BLaER1 treated with 17β-estradiol and CSF1 and Interleukin-3, amounts not matched to agents 10 nM and 100 nM (cell line): ENCODE measurements at regions not wholly inside any gene's neighbourhood (a gene's known extent, or its start where the extent isn't known, plus 50 kb on each side); places are given as distances from the start of the nearest gene placed in this dataset.

Experiments
- H3K27ac ChIP-seq, 11 experiments: shearing (Covaris generic); formaldehyde crosslinking; 2 replicates each; pipeline ENCODE4 v1.8.1; 2022
- H3K27me3 ChIP-seq, 11 experiments: shearing (Covaris generic); formaldehyde crosslinking; 2 replicates each; pipeline ENCODE4 v1.8.1; 2022
- H3K36me3 ChIP-seq, 11 experiments: shearing (Covaris generic); formaldehyde crosslinking; 2 replicates each; pipeline ENCODE4 v1.8.1; 2022
- H3K4me1 ChIP-seq, 10 experiments: shearing (Covaris generic); formaldehyde crosslinking; 2 replicates each; pipeline ENCODE4 v1.8.1; 2022
- H3K4me2 ChIP-seq, 11 experiments: shearing (Covaris generic); formaldehyde crosslinking; 2 replicates each; pipeline ENCODE4 v1.8.1; 2022
- H3K4me3 ChIP-seq, 10 experiments: shearing (Covaris generic); formaldehyde crosslinking; 2 replicates each; pipeline ENCODE4 v1.8.1; 2022
- H3K9ac ChIP-seq, 11 experiments: shearing (Covaris generic); formaldehyde crosslinking; 2 replicates each; pipeline ENCODE4 v1.8.1; 2022
- H3K9me3 ChIP-seq, 11 experiments: shearing (Covaris generic); formaldehyde crosslinking; replicated peaks in 1 of 11; 2 replicates each; pipeline ENCODE4 v1.8.1; 2022
- H4K20me1 ChIP-seq, 11 experiments: shearing (Covaris generic); formaldehyde crosslinking; 2 replicates each; pipeline ENCODE4 v1.8.1; 2022
- Cebpa-rat ChIP-seq, 11 experiments: shearing (Covaris generic); IDR thresholded peaks; 2 replicates each; pipeline ENCODE4 v1.8.1; 2022

DNA sequence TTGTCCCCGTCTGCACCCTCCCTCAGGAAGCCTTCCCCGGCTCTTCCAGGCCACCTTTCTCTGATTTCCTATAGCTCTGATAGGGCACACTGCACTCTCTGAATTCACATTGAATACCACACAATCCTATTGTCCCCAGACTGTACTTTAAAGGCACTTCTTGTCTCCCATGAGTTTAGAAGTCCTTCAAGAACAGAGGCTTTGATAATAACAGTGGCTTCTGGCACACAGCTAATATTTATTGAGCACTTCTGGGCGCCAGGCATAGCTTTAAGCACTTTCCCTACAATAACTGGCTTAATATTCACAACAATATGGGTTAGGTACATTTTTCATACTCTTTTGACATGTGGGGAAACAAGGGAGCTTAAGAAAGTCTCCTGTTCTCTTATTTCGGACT, 169.7 kb upstream of the IRX6 start:
- no peak for TF ChIP-seq Cebpa-rat (IDR thresholded peaks at IDR 0.05)
- Histone ChIP-seq H3K27ac (peak overlapping the region in 1 of 11 experiments; percentile 34; a peak in 1 of 22 replicates), H3K4me2 (peak overlapping the region in 9 of 11 experiments; percentile 53 to 79 (median 64); a peak in 16 of 22 replicates), H3K36me3 (no peaks in the 10 kb centered on the region), H3K9me3 (no peaks in the 10 kb centered on the region), H3K27me3 (no peaks in the 10 kb centered on the region), H3K9ac (no peak overlapping the region), H4K20me1 (no peaks in the 10 kb centered on the region), H3K4me1 (peaks cover 12 to 22% (median 20%) of the 10 kb centered on the region in 10 experiments), H3K4me3 (no peak overlapping the region)

DNA sequence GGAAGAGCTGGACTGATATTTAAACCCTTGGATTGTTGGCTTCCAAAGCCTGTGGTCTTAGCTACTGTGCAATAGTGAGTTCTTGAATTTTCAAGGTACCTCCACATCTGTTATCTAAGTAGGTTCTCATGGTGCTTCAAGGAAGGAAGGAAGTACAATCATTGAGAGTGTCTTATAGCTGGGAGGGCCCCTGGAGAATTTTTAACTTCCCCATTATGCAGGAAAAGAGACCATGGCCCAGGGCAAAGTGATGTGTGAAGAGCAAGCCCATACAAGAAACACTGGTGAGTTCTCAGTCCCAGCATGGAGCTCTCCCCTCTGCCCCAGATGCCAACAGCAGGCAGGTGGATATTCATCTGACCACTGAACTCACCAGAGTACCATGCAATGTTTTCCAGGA, 169.0 kb upstream of the IRX6 start:
- no peaks in the 10 kb centered on the region for H3K27me3 ChIP-seq
- no peak for TF ChIP-seq Cebpa-rat (IDR thresholded peaks at IDR 0.05)
- 0 out of 22 replicates have a peak, but pooled peaks cover 0 to 6% (median 0%) of the 10 kb centered on the region in 11 experiments for H3K9me3 ChIP-seq
- no peaks in the 10 kb centered on the region for H3K36me3 ChIP-seq
- no peaks in the 10 kb centered on the region for H4K20me1 ChIP-seq
- peak overlapping the region in 10 of 11 experiments; percentile 43 to 79 (median 62); a peak in 21 of 22 replicates for H3K4me2 ChIP-seq
- H3K27ac ChIP-seq: no peak overlapping the region
- no peak overlapping the region for H3K9ac ChIP-seq
- peaks cover 12 to 22% (median 20%) of the 10 kb centered on the region in 10 experiments for H3K4me1 ChIP-seq
- H3K4me3 ChIP-seq: no peak overlapping the region

DNA sequence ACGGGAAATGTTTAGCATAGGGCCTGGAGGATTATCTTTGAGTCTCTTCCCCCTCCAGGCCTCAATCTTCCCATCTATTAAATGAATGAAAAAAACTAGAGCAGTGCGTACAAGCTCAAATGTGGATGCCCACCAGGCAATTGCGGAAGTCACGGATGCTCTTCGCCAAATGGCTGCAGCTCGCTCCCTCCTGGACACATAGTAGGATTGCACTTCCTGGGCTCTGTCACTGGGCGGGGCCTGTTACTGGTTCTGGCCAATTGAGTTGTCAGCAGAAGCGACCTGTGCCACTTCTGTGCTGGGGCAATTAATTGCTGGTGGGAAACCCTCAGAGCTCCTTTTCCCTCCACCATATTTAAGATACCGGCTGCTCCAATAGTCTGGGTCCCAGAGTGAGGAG, 168.2 kb upstream of the IRX6 start:
- Histone ChIP-seq H3K27me3 (no peaks in the 10 kb centered on the region), H3K9ac (no peak overlapping the region), H3K4me3 (no peak overlapping the region), H4K20me1 (no peaks in the 10 kb centered on the region), H3K36me3 (no peaks in the 10 kb centered on the region), H3K4me2 (peak overlapping the region in 10 of 11 experiments; percentile 43 to 79 (median 62); a peak in 15 of 22 replicates), H3K4me1 (peaks cover 12 to 22% (median 20%) of the 10 kb centered on the region in 10 experiments), H3K27ac (no peak overlapping the region), H3K9me3 (0 out of 22 replicates have a peak, but pooled peaks cover 0 to 6% (median 0%) of the 10 kb centered on the region in 11 experiments)
- no peak for TF ChIP-seq Cebpa-rat (IDR thresholded peaks at IDR 0.05)

DNA sequence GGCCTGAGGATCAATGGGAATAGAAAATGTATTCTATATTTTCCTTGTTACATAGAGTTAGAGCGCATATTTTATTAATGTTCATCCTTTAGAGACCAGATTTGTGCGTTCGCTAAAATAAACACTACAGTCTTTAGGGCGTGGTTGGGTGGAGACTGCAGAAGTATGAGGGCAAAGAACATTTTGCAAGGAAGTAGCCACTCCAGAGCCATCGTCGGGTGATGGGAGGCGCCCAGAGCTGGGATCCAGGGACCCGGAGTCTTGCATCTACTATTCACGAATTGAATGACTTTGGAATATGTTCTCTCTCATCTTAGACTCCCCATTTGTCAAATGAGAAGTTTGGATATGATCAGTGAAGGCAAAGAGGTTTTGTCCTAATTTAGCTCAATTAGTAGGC, 154.2 kb upstream of the IRX6 start:
- Histone ChIP-seq H4K20me1 (no peaks in the 10 kb centered on the region), H3K9me3 (no peaks in the 10 kb centered on the region), H3K9ac (no peak overlapping the region), H3K4me3 (no peak overlapping the region), H3K4me1 (no peaks in the 10 kb centered on the region), H3K36me3 (no peaks in the 10 kb centered on the region), H3K27ac (no peak overlapping the region), H3K27me3 (no peaks in the 10 kb centered on the region), H3K4me2 (no peak overlapping the region)
- no peak for TF ChIP-seq Cebpa-rat (IDR thresholded peaks at IDR 0.05)

DNA sequence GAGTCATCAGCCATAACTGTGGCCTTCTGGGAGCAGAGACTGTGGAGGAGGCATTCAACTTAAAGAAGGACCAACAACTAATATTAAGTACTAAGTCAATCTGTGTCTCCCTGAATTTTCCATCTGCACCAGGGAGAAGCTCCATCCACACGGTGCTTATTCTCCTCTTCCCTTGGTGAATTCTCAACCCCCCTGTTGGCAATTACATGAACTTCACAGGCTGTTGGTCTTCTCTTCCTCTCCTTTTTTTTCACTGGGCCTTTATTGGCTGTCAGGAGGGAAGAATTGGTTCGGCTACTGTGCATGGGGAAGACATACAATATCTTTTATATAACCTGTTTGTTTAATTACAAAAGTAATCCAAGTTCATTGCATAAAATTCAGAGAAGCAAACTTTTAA, 152.8 kb upstream of the IRX6 start:
- Histone ChIP-seq H3K9ac (no peak overlapping the region), H3K4me1 (no peaks in the 10 kb centered on the region), H4K20me1 (no peaks in the 10 kb centered on the region), H3K27me3 (no peaks in the 10 kb centered on the region), H3K4me2 (no peak overlapping the region), H3K27ac (no peak overlapping the region), H3K9me3 (no peaks in the 10 kb centered on the region), H3K36me3 (no peaks in the 10 kb centered on the region), H3K4me3 (no peak overlapping the region)
- no peak for TF ChIP-seq Cebpa-rat (IDR thresholded peaks at IDR 0.05)

DNA sequence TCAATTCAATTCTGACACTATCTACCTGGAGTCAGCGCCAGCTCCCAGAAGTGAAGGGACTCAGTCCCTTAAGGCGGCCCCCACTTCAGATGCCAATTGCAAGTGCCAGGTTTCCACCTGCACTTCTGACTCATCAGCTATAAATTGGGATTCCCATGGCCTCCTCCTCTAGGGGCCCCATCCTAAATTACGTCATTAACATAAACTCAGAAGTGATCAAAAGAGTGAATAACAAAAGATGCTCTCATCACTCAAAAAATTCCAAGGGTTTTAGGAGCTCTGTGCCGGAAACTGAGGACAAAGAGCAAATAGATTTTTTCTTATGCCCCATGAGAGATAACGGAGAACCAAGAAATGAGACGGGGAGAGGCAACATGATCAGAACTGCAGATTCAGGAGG, 148.6 kb upstream of the IRX6 start:
- TF ChIP-seq Cebpa-rat (IDR thresholded peaks at IDR 0.05): no peak
- Histone ChIP-seq H3K4me1 (no peaks in the 10 kb centered on the region), H3K27me3 (no peaks in the 10 kb centered on the region), H3K27ac (no peak overlapping the region), H3K9me3 (no peaks in the 10 kb centered on the region), H3K9ac (no peak overlapping the region), H3K4me2 (no peak overlapping the region), H3K36me3 (no peaks in the 10 kb centered on the region), H4K20me1 (no peaks in the 10 kb centered on the region), H3K4me3 (no peak overlapping the region)

DNA sequence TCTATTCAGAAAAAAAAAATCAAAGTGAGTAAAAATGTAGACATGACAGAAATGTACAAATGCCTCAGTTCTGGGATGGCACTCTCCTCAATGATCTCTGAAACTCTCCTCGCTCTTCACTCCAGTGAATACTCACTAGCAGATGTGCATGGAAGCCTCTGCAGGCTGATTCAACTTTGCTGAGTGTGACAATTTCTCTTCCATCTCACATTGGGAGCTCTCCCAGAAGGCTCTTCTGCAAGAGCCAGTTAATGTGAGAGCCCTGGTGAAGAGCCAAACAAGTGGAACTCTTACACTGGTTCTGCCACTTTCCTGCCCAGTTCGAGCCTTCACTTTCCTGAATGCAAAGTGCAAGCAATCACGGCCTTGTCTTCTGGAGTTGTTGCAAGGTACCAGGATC, 147.1 kb upstream of the IRX6 start:
- H3K9ac ChIP-seq: no peak overlapping the region
- no peaks in the 10 kb centered on the region for H3K4me1 ChIP-seq
- H3K27me3 ChIP-seq: no peaks in the 10 kb centered on the region
- no peaks in the 10 kb centered on the region for H3K36me3 ChIP-seq
- H3K4me3 ChIP-seq: no peak overlapping the region
- no peak for TF ChIP-seq Cebpa-rat (IDR thresholded peaks at IDR 0.05)
- H4K20me1 ChIP-seq: no peaks in the 10 kb centered on the region
- H3K27ac ChIP-seq: no peak overlapping the region
- H3K4me2 ChIP-seq: no peak overlapping the region
- H3K9me3 ChIP-seq: no peaks in the 10 kb centered on the region

DNA sequence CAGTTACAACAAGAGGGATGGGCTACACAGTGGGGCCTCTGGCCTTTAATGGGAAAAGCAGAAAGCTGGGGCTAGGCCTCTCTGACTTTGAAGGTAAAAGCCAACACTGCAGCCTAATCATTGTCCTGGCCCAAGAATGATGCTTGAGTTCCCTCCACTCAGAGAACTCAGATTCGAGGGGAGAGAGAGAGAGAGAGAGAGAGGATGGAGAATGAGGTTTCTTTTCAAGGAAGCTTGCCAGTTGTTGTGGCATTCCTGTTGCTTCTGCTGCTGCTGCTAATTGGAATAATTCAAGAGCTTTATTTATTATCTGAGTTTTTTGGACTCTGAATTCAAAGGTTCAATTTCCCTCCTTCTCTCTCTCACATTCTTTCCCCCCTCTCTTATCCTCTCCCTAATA, 144.6 kb upstream of the IRX6 start:
- Histone ChIP-seq H3K9ac (no peak overlapping the region), H3K27ac (no peak overlapping the region), H3K36me3 (no peaks in the 10 kb centered on the region), H3K4me2 (no peak overlapping the region), H3K4me1 (no peaks in the 10 kb centered on the region), H3K4me3 (no peak overlapping the region), H3K27me3 (peaks cover 0 to 3% (median 0%) of the 10 kb centered on the region in 11 experiments; a peak in 2 of 22 replicates), H4K20me1 (no peaks in the 10 kb centered on the region), H3K9me3 (no peaks in the 10 kb centered on the region; a peak in 1 of 22 replicates)
- TF ChIP-seq Cebpa-rat (IDR thresholded peaks at IDR 0.05): no peak

DNA sequence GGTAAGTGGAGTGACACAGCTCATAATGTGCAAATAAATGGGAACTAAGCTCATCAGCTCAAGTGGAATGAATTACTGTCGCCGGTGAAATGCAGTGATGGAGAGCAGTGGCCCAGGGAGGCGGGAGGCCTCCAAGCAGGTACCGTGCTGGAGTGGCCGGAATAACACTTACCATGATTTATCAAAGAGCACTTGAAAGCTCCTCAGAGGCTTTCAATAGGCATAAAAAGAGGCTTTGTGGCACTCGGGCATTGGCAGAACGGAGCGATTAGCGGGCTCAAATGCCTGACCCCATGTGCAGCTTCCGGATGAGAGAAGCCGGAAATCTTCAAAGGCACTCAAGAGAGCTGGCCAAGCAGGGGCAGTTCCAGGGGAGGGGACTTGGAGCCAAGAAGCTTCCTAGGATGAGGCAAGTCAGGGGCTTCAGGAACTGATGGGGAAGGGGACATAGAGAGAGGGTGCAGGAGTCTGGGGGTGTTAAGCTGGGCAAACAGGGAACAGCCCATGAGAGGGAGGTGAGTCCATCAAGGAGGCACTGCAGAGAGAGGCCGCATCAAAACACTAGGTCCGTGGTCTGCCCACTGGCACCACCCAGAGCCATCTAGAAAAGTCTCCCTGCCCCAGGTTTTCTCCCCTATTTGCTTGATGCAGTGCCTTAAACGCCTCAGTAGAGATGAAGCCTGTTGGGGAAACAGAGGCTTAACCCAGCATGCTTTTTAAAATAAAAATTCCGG, 144.0 kb upstream of the IRX6 start:
- Histone ChIP-seq H3K4me2 (no peak overlapping the region), H3K36me3 (no peaks in the 10 kb centered on the region), H3K4me3 (no peak overlapping the region), H3K9ac (no peak overlapping the region), H3K9me3 (no peaks in the 10 kb centered on the region; a peak in 1 of 22 replicates), H3K27ac (no peak overlapping the region), H3K27me3 (peaks cover 0 to 3% (median 0%) of the 10 kb centered on the region in 11 experiments; a peak in 2 of 22 replicates), H3K4me1 (no peaks in the 10 kb centered on the region), H4K20me1 (no peaks in the 10 kb centered on the region)
- no peak for TF ChIP-seq Cebpa-rat (IDR thresholded peaks at IDR 0.05)

DNA sequence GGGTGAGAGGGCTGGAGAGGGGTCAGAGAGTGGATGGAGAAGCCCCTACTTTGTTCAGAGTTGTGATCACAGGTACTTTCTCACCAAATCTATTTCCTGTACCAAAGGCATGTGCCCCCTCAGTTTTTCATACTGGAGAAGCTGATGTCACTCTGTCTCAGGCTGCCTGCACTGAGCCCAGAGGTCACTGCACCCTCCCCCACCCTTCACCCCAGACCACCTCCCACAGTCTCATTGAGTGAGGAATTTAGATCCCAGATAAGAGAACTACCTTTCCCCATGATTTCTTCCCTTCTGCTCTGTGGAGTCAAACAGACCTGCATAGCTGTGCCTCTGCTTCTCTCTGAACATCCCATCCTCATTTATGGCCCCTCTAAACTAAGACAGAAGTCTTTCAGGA, 140.0 kb upstream of the IRX6 start:
- no peak overlapping the region for H3K4me3 ChIP-seq
- H3K36me3 ChIP-seq: no peaks in the 10 kb centered on the region
- no peak overlapping the region for H3K9ac ChIP-seq
- H3K4me1 ChIP-seq: no peaks in the 10 kb centered on the region
- no peaks in the 10 kb centered on the region; a peak in 1 of 22 replicates for H3K9me3 ChIP-seq
- no peak for TF ChIP-seq Cebpa-rat (IDR thresholded peaks at IDR 0.05)
- H3K4me2 ChIP-seq: no peak overlapping the region
- H4K20me1 ChIP-seq: no peaks in the 10 kb centered on the region
- H3K27ac ChIP-seq: no peak overlapping the region
- H3K27me3 ChIP-seq: peaks cover 0 to 3% (median 0%) of the 10 kb centered on the region in 11 experiments; a peak in 2 of 22 replicates
